ENCODE measurements at regions not wholly inside any gene's neighbourhood (a gene's known extent, or its start where the extent isn't known, plus 50 kb on each side); places are given as distances from the start of the nearest gene placed in this dataset.

DNA sequence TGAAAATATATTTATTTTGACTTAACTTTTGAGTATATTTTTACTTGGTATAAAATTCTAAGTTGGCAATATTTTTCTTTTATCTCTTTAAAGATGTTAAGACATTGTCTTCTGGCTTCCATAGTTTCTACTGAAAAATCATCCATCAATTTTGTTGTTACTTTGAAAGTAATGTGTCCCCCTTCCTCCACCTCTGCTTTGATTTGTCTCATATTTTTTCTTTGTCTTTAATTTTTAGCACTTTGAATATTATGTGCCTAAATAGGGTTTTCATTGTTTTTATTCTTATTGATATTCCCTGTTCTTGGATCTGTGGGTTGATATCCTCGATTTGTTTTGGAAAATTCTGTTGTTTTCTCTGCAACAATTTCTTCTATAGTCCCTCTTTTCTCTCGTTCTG lies 157.4 kb downstream of the CD47 start:
- Histone ChIP-seq H3K4me3 (no peak overlapping the region), H3K27ac (no peak overlapping the region)
- no peak for DNase-seq (ENCODE audit: low spot score)
- TF ChIP-seq, protein P1, sequence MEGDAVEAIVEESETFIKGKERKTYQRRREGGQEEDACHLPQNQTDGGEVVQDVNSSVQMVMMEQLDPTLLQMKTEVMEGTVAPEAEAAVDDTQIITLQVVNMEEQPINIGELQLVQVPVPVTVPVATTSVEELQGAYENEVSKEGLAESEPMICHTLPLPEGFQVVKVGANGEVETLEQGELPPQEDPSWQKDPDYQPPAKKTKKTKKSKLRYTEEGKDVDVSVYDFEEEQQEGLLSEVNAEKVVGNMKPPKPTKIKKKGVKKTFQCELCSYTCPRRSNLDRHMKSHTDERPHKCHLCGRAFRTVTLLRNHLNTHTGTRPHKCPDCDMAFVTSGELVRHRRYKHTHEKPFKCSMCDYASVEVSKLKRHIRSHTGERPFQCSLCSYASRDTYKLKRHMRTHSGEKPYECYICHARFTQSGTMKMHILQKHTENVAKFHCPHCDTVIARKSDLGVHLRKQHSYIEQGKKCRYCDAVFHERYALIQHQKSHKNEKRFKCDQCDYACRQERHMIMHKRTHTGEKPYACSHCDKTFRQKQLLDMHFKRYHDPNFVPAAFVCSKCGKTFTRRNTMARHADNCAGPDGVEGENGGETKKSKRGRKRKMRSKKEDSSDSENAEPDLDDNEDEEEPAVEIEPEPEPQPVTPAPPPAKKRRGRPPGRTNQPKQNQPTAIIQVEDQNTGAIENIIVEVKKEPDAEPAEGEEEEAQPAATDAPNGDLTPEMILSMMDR (IDR thresholded peaks at IDR 0.05): no peak

DNA sequence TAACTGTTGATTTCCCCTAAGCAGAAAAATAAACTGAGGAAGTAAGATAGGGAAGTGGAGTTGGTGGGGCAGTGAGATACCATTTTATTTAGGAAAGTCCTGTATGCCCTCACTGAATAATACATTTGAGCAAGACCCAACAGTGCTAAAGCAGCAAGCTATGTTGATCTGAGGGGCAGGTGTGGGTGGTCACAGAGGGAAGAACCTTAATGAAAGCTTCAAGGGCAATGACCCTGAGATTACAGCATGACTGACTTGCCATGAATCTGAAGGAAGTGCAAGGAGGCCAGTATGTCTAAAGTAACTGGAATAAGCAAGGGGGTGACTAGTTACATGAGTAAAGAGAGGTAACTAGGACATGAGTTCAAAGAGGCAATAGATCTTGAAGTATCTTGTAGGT lies 159.5 kb downstream of the CD47 start:
- TF ChIP-seq, protein P1 (IDR thresholded peaks at IDR 0.05): no peak
- Histone ChIP-seq H3K27ac (no peak overlapping the region), H3K4me3 (no peak overlapping the region)
- no peak for DNase-seq (ENCODE audit: low spot score)

DNA sequence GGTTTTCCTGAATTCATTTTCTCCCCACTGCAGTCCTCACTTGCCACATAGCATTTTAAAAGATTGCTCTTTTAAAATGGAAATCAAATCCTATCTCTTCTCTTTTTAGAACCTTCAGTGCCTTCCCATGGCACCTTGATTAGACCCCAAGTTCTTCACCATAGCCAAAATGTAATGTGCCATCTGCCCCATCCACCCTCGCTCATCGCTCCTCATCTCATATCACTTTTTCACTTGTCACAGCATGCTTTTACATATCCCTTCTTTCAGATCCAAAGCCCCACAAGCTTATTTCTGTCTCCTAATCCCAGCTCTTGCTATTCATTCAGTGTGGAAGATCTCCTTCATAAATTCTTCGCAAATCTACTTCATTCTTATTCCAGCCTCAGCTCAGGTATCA lies 161.7 kb downstream of the CD47 start:
- TF ChIP-seq, protein P1 (IDR thresholded peaks at IDR 0.05): no peak
- H3K27ac ChIP-seq: no peak overlapping the region

DNA sequence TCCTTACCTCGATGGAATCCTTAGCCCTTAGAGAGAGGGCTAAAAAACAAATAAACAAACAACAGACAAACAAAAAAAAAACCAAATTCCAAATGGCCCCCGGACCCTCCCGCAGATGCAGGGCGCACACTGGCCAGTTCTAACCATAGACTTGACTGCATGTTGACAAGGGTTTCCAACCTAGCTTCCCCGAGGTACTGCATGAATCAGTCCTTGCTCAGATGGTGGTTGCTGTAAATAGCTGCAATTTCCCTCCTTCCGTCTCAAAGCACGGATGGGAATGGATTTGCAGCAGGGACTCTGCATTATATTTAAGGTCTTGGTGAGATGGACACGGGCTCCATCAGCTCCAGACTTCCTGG lies 162.8 kb downstream of the CD47 start:
- Histone ChIP-seq H3K27ac (no peak overlapping the region), H3K4me3 (peak overlapping the region; percentile 75)
- TF ChIP-seq, protein P1 (IDR thresholded peaks at IDR 0.05): no peak
- DNase-seq (ENCODE audit: low spot score): no peak

More for the DNA sequence above, 161.7 kb downstream of the CD47 start:
- H3K4me3 ChIP-seq: no peak overlapping the region
- DNase-seq (ENCODE audit: low spot score): no peak

DNA sequence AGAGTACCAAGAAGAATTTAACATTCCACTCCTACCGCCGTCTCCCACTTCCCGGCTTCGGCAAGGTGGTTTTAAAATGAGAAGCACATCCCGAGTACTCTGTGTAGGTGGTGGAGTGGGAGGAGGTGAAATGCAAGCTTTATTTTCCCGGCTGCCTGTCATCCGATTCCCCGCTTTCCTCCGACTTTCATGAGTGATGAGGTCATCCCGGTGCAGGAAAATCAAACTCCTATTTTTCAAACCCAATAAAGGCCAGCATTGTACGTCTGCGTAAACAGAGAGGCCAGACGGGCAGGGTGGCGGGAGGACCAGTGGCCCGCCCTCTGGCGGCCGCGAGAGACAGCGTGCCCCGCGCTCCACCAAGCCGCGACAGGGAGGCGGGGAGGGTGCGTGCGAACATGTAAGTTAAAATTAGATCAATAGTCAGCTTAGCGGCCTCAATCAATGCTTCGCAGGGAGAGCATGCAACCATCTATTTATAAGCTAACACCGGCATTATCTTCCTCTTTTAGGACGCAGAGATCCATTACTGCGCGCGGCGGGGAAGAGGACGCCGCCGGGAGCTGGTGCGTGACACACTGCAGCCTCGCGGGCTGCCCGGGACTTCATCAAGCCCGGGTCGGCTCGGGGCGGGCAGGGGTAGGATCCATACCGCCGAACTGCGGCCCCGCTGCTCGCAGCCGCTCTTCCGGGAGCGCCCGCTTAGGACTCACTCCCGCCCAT lies 163.3 kb downstream of the CD47 start:
- H3K4me3 ChIP-seq: peak overlapping the region; percentile 75
- TF ChIP-seq, protein P1 (IDR thresholded peaks at IDR 0.05): peak; percentile 90
- peak overlapping the region in 1 of 2 donors; percentile 27 for H3K27ac ChIP-seq
- no peak for DNase-seq (ENCODE audit: low spot score)

DNA sequence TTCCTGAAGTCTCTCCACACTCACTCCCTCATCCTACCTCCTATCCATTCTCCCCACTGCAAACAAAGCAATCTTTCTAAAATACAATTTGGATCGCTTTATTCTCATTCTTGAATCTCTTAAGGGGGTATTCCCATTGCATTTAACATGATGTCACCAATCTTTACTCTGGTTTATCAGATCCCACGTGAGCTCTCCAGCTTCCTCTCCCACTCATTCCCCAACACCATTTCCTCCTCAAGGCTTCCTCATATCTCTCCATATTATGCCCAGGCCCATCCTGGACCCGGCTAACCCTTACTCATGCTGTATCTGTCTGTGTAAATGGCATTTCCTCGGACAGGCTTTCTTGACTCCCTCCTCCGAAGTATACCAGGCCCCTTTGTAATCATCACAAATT lies 165.0 kb downstream of the CD47 start:
- Histone ChIP-seq H3K27ac (no peak overlapping the region), H3K4me3 (no peak overlapping the region)
- TF ChIP-seq, protein P1 (IDR thresholded peaks at IDR 0.05): no peak
- DNase-seq (ENCODE audit: low spot score): no peak

DNA sequence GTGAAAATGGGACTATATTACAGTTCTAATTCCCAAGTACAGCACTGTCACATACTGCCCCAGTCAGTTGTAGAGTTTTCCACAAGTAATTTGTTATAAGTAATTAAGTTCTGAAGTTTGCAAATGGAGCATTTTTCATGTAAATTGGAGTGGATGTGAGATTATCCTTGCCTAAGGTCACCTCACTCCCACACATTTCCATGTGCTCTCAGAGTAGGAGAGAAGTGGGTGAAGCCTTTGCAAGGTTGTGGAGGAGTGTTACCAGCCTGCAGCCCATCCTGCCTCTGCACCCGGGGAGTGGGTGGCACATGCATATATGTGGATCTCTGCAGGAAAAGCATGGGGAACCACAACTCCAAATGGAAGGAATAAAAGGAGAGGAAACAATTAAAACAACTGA lies 169.8 kb downstream of the CD47 start:
- no peak for DNase-seq (ENCODE audit: low spot score)
- Histone ChIP-seq H3K27ac (no peak overlapping the region), H3K4me3 (no peak overlapping the region)
- TF ChIP-seq, protein P1 (IDR thresholded peaks at IDR 0.05): no peak

Data from coronary artery (tissue), 2 donors.